Amygdala (tissue), 56 donors: ENCODE measurements at regions not wholly inside any gene's neighbourhood (a gene's known extent, or its start where the extent isn't known, plus 50 kb on each side); places are given as distances from the start of the nearest gene placed in this dataset.

Experiments used
- DNase-seq, 56 donors: peaks; one replicate each; lab custom pipeline; 2025; lab: John Stamatoyannopoulos, UW

- no peak for DNase-seq
These were observed 90.3 kb upstream of the TMEM17 start for GRCh38 chr2:62596061-62596921.

GRCh38 chr2:62595474-62595873 is 89.5 kb upstream of the TMEM17 start:
- DNase-seq, result no peak

GRCh38 chr2:62593825-62594224 is 87.8 kb upstream of the TMEM17 start:
- DNase-seq, result no peak

- DNase-seq, result no peak
These were observed 85.5 kb upstream of the TMEM17 start for GRCh38 chr2:62591491-62591890.

- peak in 21 of 56 donors; percentile 6 to 48 (median 21) for DNase-seq
These were observed 83.8 kb upstream of the TMEM17 start for GRCh38 chr2:62589691-62590356.

- DNase-seq, result no peak
These were observed 81.6 kb upstream of the TMEM17 start for GRCh38 chr2:62587592-62587991.

GRCh38 chr2:62586981-62587380 is 81.0 kb upstream of the TMEM17 start:
- DNase-seq, result peak in 3 of 56 donors; percentile 2 to 9 (median 5)

GRCh38 chr2:62578803-62579640 is 73.0 kb upstream of the TMEM17 start:
- no peak for DNase-seq

- DNase-seq, result no peak
These were observed 72.2 kb upstream of the TMEM17 start for GRCh38 chr2:62577994-62578781.

- no peak for DNase-seq
These were observed 70.4 kb upstream of the TMEM17 start for GRCh38 chr2:62576276-62576939.

GRCh38 chr2:62573936-62574335 is 67.9 kb upstream of the TMEM17 start:
- DNase-seq, result no peak

- no peak for DNase-seq
These were observed 67.2 kb upstream of the TMEM17 start for GRCh38 chr2:62573137-62573731.

GRCh38 chr2:62570861-62571698 is 65.1 kb upstream of the TMEM17 start:
- DNase-seq, result peak in 15 of 56 donors; percentile 3 to 44 (median 18)

- no peak for DNase-seq
These were observed 64.2 kb upstream of the TMEM17 start for GRCh38 chr2:62569907-62570841.

GRCh38 chr2:62568983-62569837 is 63.2 kb upstream of the TMEM17 start:
- no peak for DNase-seq

GRCh38 chr2:62568074-62568473 is 62.1 kb upstream of the TMEM17 start:
- no peak for DNase-seq
